ENCODE measurements at regions not wholly inside any gene's neighbourhood (a gene's known extent, or its start where the extent isn't known, plus 50 kb on each side); places are given as distances from the start of the nearest gene placed in this dataset.

GRCh38 chr1:42047508-42047880 lies 105.7 kb upstream of the GUCA2B start:
- Histone ChIP-seq H4K20me1 (replicated peaks; ENCODE audit: control insufficient read depth, insufficient read depth, low read length) (no peaks in the 10 kb centered on the region), H3K27ac (ENCODE audit: extremely low read depth, low read depth, low read length) (no peak overlapping the region), H3K4me2 (ENCODE audit: insufficient read depth, low read length) (no peak overlapping the region), H3K9me3 (replicated peaks; ENCODE audit: control insufficient read depth, insufficient read depth, low read depth, low read length) (no peaks in the 10 kb centered on the region), H2AFZ (ENCODE audit: low read depth, low read length) (no peak overlapping the region), H3K9ac (ENCODE audit: insufficient read depth in 1 of 2, low read depth in 2 of 2, low read length in 2 of 2) (no peak overlapping the region), H3K4me1 (replicated peaks in 1 of 2; ENCODE audit: control insufficient read depth in 2 of 2, insufficient read depth in 2 of 2, low read length in 2 of 2) (no peaks in the 10 kb centered on the region), H3K27me3 (ENCODE audit: control insufficient read depth in 2 of 2, insufficient read depth in 2 of 2, low read length in 2 of 2) (peaks cover 2 to 4% of the 10 kb centered on the region in 2 experiments; a peak in 2 of 5 replicates), H3K4me3 (no peak overlapping the region), H3K9me1 (ENCODE audit: control insufficient read depth, insufficient read depth, low read length) (no peaks in the 10 kb centered on the region), H3K79me2 (ENCODE audit: control insufficient read depth, insufficient read depth, low read length) (no peaks in the 10 kb centered on the region), H3K36me3 (ENCODE audit: control insufficient read depth, insufficient read depth, low read length) (no peaks in the 10 kb centered on the region)
- ChIA-PET POLR2A (no interaction called here), CTCF (ENCODE audit: low intra/inter-chr PET ratio) (no interaction called here)
- no peak for ATAC-seq
- in situ Hi-C loops (cut with MboI) (no loop called here), intact Hi-C loops (cut with micrococcal nuclease) (no loop called here)
- FAIRE-seq: no peak
- no peak for DNase-seq (ENCODE audit: extremely low read depth in 1 of 4, low spot score in 3 of 4)
- BruUV-seq (replicated peaks): no TSS peak
- 0% methylated on average over 1 of the region's 1 CpG for WGBS (ENCODE audit: insufficient coverage, low coverage, missing lambda C conversion rate)
- TF ChIP-seq YY1 (IDR thresholded peaks at IDR 0.05; ENCODE audit: borderline replicate concordance in 1 of 3, control insufficient read depth in 1 of 3, extremely low read depth in 1 of 3, insufficient read depth in 3 of 3, insufficient read length in 1 of 3, insufficient replicate concordance in 2 of 3, low read depth in 1 of 3, low read length in 2 of 3): no peak
- TF ChIP-seq RBBP5 (IDR thresholded peaks at IDR 0.05; ENCODE audit: borderline replicate concordance, insufficient read depth, low read length, poor library complexity, severe bottlenecking): no peak
- TF ChIP-seq NR0B1 (IDR thresholded peaks at IDR 0.05; ENCODE audit: partially characterized antibody): no peak
- TF ChIP-seq HINFP (tag; conservative IDR thresholded peaks at IDR 0.05; ENCODE audit: low read depth): no peak
- no peak for TF ChIP-seq BRD4 (IDR thresholded peaks at IDR 0.05)
- no peak for TF ChIP-seq ZNF347 (CRISPR knock-in tag; IDR thresholded peaks at IDR 0.05; ENCODE audit: low read depth)
- TF ChIP-seq POLR2B (IDR thresholded peaks at IDR 0.05; ENCODE audit: low read depth, partially characterized antibody): no peak
- TF ChIP-seq STAT6 (CRISPR knock-in tag; IDR thresholded peaks at IDR 0.05): no peak
- TF ChIP-seq NCOA6 (IDR thresholded peaks at IDR 0.05): no peak
- no peak for TF ChIP-seq ZNF695 (CRISPR knock-in tag; IDR thresholded peaks at IDR 0.05)
- TF ChIP-seq FIP1L1 (IDR thresholded peaks at IDR 0.05; ENCODE audit: low read depth, low read length, poor library complexity, severe bottlenecking): no peak
- no peak for TF ChIP-seq TEAD4 (IDR thresholded peaks at IDR 0.05; ENCODE audit: low read length)
- no peak for TF ChIP-seq TEAD4 (CRISPR knock-in tag; IDR thresholded peaks at IDR 0.05; ENCODE audit: borderline replicate concordance)
- TF ChIP-seq SMAD2 (IDR thresholded peaks at IDR 0.05; ENCODE audit: low read depth, low read length): no peak
- no peak for TF ChIP-seq ZBTB43 (CRISPR knock-in tag; IDR thresholded peaks at IDR 0.05)
- TF ChIP-seq FOXJ2 (tag; IDR thresholded peaks at IDR 0.05): no peak
- no peak for TF ChIP-seq TCF3 (CRISPR knock-in tag; IDR thresholded peaks at IDR 0.05)
